Transverse colon (tissue), 3 donors: ENCODE measurements at regions not wholly inside any gene's neighbourhood (a gene's known extent, or its start where the extent isn't known, plus 50 kb on each side); places are given as distances from the start of the nearest gene placed in this dataset.

Experiments used
- CTCF ChIP-seq, 5 experiments: fragments of 200-600 bp in 3 of 5; fragments of 450-650 bp in 2 of 5; sonication (generic) in 3 of 5; IDR thresholded peaks; 1 replicate in 2 of 5; 2 replicates in 3 of 5; pipeline ENCODE4 v1.5.1; 2016 to 2017; ENCODE audit warnings: antibody characterized with exemption in 5 of 5, inconsistent platforms in 3 of 5, mild to moderate bottlenecking in 2 of 5, moderate library complexity in 1 of 5
- EP300 ChIP-seq: sonication (generic); formaldehyde crosslinking; IDR thresholded peaks from one replicate; pipeline ENCODE4 v1.6.1; 2017; ENCODE audit warnings: antibody characterized with exemption, low read depth
- POLR2A ChIP-seq: fragments of 450-650 bp; IDR thresholded peaks from one replicate; pipeline ENCODE4 v1.6.1; 2016; ENCODE audit warnings: antibody characterized with exemption, mild to moderate bottlenecking, moderate library complexity

- TF ChIP-seq POLR2A (no peak), CTCF (IDR thresholded peaks at IDR 0.05) (no peak), EP300 (no peak)
These were observed 276.5 kb downstream of the ETS1 start for GRCh38 chr11:128310676-128311445.
